H9 (cell line): ENCODE measurements at regions not wholly inside any gene's neighbourhood (a gene's known extent, or its start where the extent isn't known, plus 50 kb on each side); places are given as distances from the start of the nearest gene placed in this dataset.

Experiments used
- DNase-seq: peaks from one replicate; pipeline ENCODE4 v3.0.0-alpha.2; 2017
- H2AFZ ChIP-seq: one replicate; pipeline ENCODE4 v1.6.1; 2013; ENCODE audit warnings: mild to moderate bottlenecking, low read length, control low read depth, moderate library complexity
- H2AK5ac ChIP-seq: 2 replicates; pipeline ENCODE4 v1.6.1; 2013; ENCODE audit warnings: low read length, control low read depth, mixed read lengths; ENCODE audit not compliant: insufficient read length
- H2BK120ac ChIP-seq: one replicate; pipeline ENCODE4 v1.6.1; 2013; ENCODE audit warnings: low read depth, mild to moderate bottlenecking, low read length, control low read depth, inconsistent platforms; ENCODE audit not compliant: poor library complexity, severe bottlenecking
- H2BK12ac ChIP-seq: 2 replicates; pipeline ENCODE4 v1.6.1; 2013; ENCODE audit warnings: low read length, control low read depth, mixed read lengths, low read depth; ENCODE audit not compliant: insufficient read length
- H2BK15ac ChIP-seq: 2 replicates; pipeline ENCODE4 v1.6.1; 2013; ENCODE audit warnings: low read depth, low read length, control low read depth
- H2BK20ac ChIP-seq: one replicate; pipeline ENCODE4 v1.6.1; 2013; ENCODE audit warnings: low read depth, mild to moderate bottlenecking, low read length, control low read depth, inconsistent platforms; ENCODE audit not compliant: poor library complexity, severe bottlenecking
- H2BK5ac ChIP-seq: 2 replicates; pipeline ENCODE4 v1.6.1; 2013; ENCODE audit warnings: low read length, control low read depth, mixed read lengths; ENCODE audit not compliant: insufficient read length
- H3K14ac ChIP-seq: 2 replicates; pipeline ENCODE4 v1.6.1; 2013; ENCODE audit warnings: low read length, control low read depth; ENCODE audit not compliant: insufficient read depth
- H3K18ac ChIP-seq: 2 replicates; pipeline ENCODE4 v1.6.1; 2013; ENCODE audit warnings: low read depth, mild to moderate bottlenecking, mixed read lengths, low read length, control low read depth; ENCODE audit not compliant: insufficient read length
- H3K23ac ChIP-seq: 2 replicates; pipeline ENCODE4 v1.6.1; 2013; ENCODE audit warnings: low read length, control low read depth, mixed read lengths, low read depth; ENCODE audit not compliant: insufficient read length
- H3K23me2 ChIP-seq: 2 replicates; pipeline ENCODE4 v1.6.1; 2013; ENCODE audit warnings: low read depth, mild to moderate bottlenecking, mixed read lengths, low read length, control low read depth; ENCODE audit not compliant: insufficient read length, poor library complexity, severe bottlenecking
- H3K27ac ChIP-seq: 2 replicates; pipeline ENCODE4 v1.5.1; 2013; ENCODE audit warnings: low read length, control low read depth, mixed read lengths, low read depth; ENCODE audit not compliant: insufficient read length
- H3K27me3 ChIP-seq: 2 replicates; pipeline ENCODE4 v1.6.1; 2013; ENCODE audit warnings: low read length, control low read depth, inconsistent platforms; ENCODE audit not compliant: insufficient read depth
- H3K4ac ChIP-seq: 2 replicates; pipeline ENCODE4 v1.6.1; 2013; ENCODE audit warnings: low read depth, mild to moderate bottlenecking, control low read depth, inconsistent platforms, low read length, moderate library complexity
- H3K4me1 ChIP-seq: 2 replicates; pipeline ENCODE4 v1.6.1; 2013; ENCODE audit warnings: low read length, control low read depth, inconsistent platforms; ENCODE audit not compliant: insufficient read depth
- H3K4me2 ChIP-seq: 2 replicates; pipeline ENCODE4 v1.6.1; 2013; ENCODE audit warnings: low read length, control low read depth, mixed read lengths; ENCODE audit not compliant: insufficient read length, insufficient read depth
- H3K56ac ChIP-seq: 2 replicates; pipeline ENCODE4 v1.6.1; 2013; ENCODE audit warnings: low read depth, mild to moderate bottlenecking, mixed read lengths, low read length, control low read depth; ENCODE audit not compliant: insufficient read length
- H3K79me1 ChIP-seq: 2 replicates; pipeline ENCODE4 v1.6.1; 2013; ENCODE audit warnings: low read depth, mild to moderate bottlenecking, moderate library complexity, low read length, control low read depth, inconsistent platforms; ENCODE audit not compliant: insufficient read depth, poor library complexity, severe bottlenecking
- H3K79me2 ChIP-seq: 2 replicates; pipeline ENCODE4 v1.6.1; 2013; ENCODE audit warnings: low read length, control low read depth, inconsistent platforms; ENCODE audit not compliant: insufficient read depth
- H3K9ac ChIP-seq: 2 replicates; pipeline ENCODE4 v1.6.1; 2013; ENCODE audit warnings: low read length, control low read depth, mixed read lengths; ENCODE audit not compliant: insufficient read length; ENCODE audit errors: extremely low read depth
- H3K9me3 ChIP-seq: one replicate; pipeline ENCODE4 v1.6.1; 2013; ENCODE audit warnings: low read depth, low read length, inconsistent platforms; ENCODE audit not compliant: control insufficient read depth
- H3T11ph ChIP-seq: one replicate; pipeline ENCODE4 v1.6.1; 2013; ENCODE audit warnings: mild to moderate bottlenecking, low read length, control low read depth, inconsistent platforms
- H4K20me1 ChIP-seq: one replicate; pipeline ENCODE4 v1.6.1; 2013; ENCODE audit not compliant: control insufficient read depth, insufficient read length, insufficient read depth
- H4K5ac ChIP-seq: 2 replicates; pipeline ENCODE4 v1.6.1; 2013; ENCODE audit warnings: low read depth, mild to moderate bottlenecking, mixed read lengths, low read length, control low read depth; ENCODE audit not compliant: insufficient read length
- H4K8ac ChIP-seq: replicated peaks from 2 replicates; pipeline ENCODE4 v1.6.1; 2013; ENCODE audit warnings: low read length, control low read depth, mixed read lengths, low read depth; ENCODE audit not compliant: insufficient read length
- H4K91ac ChIP-seq: 2 replicates; pipeline ENCODE4 v1.6.1; 2013; ENCODE audit warnings: low read depth, mild to moderate bottlenecking, moderate library complexity, mixed read lengths, low read length, control low read depth; ENCODE audit not compliant: insufficient read length
- H3K27ac Mint-ChIP-seq, 3 experiments: 2 replicates in 2 of 3; 3 replicates in 1 of 3; pipeline ENCODE4 v1.8.0; 2020 to 2021; ENCODE audit warnings: mixed read lengths in 3 of 3, mild to moderate bottlenecking in 1 of 3, moderate library complexity in 1 of 3
- H3K27me3 Mint-ChIP-seq: 2 replicates; pipeline ENCODE4 v1.8.0; 2021; ENCODE audit warnings: low read depth, mild to moderate bottlenecking, moderate library complexity, mixed read lengths
- H3K36me3 Mint-ChIP-seq, 3 experiments: 2 replicates in 2 of 3; 3 replicates in 1 of 3; pipeline ENCODE4 v1.8.0; 2020 to 2021; ENCODE audit warnings: low read depth in 3 of 3, mixed read lengths in 3 of 3; ENCODE audit not compliant: insufficient read depth in 1 of 3
- H3K4me1 Mint-ChIP-seq, 2 experiments: 2 replicates each; pipeline ENCODE4 v1.8.0; 2020; ENCODE audit warnings: mixed read lengths in 2 of 2
- H3K4me3 Mint-ChIP-seq, 2 experiments: 2 replicates in 1 of 2; 3 replicates in 1 of 2; pipeline ENCODE4 v1.8.0; 2020 to 2021; ENCODE audit warnings: mild to moderate bottlenecking in 2 of 2, mixed read lengths in 2 of 2, moderate library complexity in 1 of 2
- H3K9me3 Mint-ChIP-seq, 2 experiments: 2 replicates in 1 of 2; 3 replicates in 1 of 2; pipeline ENCODE4 v1.8.0; 2020; ENCODE audit warnings: mild to moderate bottlenecking in 2 of 2, mixed read lengths in 2 of 2, moderate library complexity in 1 of 2
- WGBS: extraction: QIAGEN DNeasy Blood & Tissue Kit; methylation state at CpG from one replicate; pipeline ENCODE4 v1.1.7; 2013; ENCODE audit warnings: missing lambda C conversion rate, low lambda C conversion rate, mixed read lengths; ENCODE audit not compliant: insufficient read length; ENCODE audit errors: extremely low coverage; 5-methylcytosine and 5-hydroxymethylcytosine counted together
- TF ChIP-seq, protein P1 (sequence below): fragments of 200-600 bp; sonication (generic); conservative IDR thresholded peaks from 3 replicates; pipeline ENCODE4 v1.8.0; 2021; ENCODE audit warnings: antibody characterized with exemption, mild to moderate bottlenecking

DNA sequence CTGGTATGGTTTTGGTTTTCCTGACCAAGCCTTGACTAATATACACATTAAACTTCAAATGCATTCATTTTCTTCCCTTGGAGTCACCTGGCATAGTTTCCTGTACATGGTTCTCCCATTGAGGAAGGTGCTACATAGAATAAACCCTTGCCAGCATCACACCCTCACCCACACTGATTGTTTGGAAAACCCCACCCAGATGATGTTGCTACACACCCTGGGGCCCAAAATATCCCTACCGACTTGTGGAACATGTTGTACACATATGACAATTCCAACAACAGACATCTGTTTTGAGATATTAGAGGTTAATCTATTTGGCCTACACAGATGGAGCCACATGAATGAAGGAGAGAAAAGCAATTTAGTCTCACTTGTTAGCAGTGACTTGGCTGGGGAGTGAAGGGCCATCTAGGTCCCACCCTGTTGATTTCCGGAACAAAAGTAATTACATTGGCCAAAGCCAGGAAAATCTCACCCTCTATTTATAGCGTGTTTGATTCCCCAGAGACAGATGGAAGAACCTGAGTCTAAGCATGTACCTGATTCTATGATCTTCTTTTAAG is 606.0 kb upstream of the BTBD3 start:
- no peak overlapping the region for H2BK12ac ChIP-seq
- TF ChIP-seq, protein P1, sequence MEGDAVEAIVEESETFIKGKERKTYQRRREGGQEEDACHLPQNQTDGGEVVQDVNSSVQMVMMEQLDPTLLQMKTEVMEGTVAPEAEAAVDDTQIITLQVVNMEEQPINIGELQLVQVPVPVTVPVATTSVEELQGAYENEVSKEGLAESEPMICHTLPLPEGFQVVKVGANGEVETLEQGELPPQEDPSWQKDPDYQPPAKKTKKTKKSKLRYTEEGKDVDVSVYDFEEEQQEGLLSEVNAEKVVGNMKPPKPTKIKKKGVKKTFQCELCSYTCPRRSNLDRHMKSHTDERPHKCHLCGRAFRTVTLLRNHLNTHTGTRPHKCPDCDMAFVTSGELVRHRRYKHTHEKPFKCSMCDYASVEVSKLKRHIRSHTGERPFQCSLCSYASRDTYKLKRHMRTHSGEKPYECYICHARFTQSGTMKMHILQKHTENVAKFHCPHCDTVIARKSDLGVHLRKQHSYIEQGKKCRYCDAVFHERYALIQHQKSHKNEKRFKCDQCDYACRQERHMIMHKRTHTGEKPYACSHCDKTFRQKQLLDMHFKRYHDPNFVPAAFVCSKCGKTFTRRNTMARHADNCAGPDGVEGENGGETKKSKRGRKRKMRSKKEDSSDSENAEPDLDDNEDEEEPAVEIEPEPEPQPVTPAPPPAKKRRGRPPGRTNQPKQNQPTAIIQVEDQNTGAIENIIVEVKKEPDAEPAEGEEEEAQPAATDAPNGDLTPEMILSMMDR: no peak
- H3K56ac ChIP-seq: no peak overlapping the region
- H2BK120ac ChIP-seq: no peak overlapping the region
- Mint-ChIP-seq H3K9me3 (peaks cover 0 to 5% of the 10 kb centered on the region in 2 experiments; a peak in 3 of 5 replicates), H3K4me1 (no peaks in the 10 kb centered on the region), H3K27me3 (no peaks in the 10 kb centered on the region), H3K4me3 (no peak overlapping the region), H3K36me3 (peaks cover 0 to 8% (median 1%) of the 10 kb centered on the region in 3 experiments; a peak in 1 of 7 replicates), H3K27ac (no peak overlapping the region)
- H3T11ph ChIP-seq: no peak overlapping the region
- no peak overlapping the region for H2BK15ac ChIP-seq
- no peaks in the 10 kb centered on the region for H3K9me3 ChIP-seq
- no peak overlapping the region for H4K8ac ChIP-seq
- no peak overlapping the region for H3K9ac ChIP-seq
- H4K5ac ChIP-seq: no peak overlapping the region
- no peak overlapping the region for H2AFZ ChIP-seq
- no peak overlapping the region for H2AK5ac ChIP-seq
- no peaks in the 10 kb centered on the region for H3K23me2 ChIP-seq
- no peak overlapping the region for H3K27ac ChIP-seq
- no peaks in the 10 kb centered on the region for H3K27me3 ChIP-seq
- no peak overlapping the region for H3K23ac ChIP-seq
- H3K79me2 ChIP-seq: no peaks in the 10 kb centered on the region
- no peak overlapping the region for H3K18ac ChIP-seq
- H2BK20ac ChIP-seq: no peak overlapping the region
- no peak for DNase-seq
- H3K4me1 ChIP-seq: no peaks in the 10 kb centered on the region
- no peak overlapping the region for H3K4me2 ChIP-seq
- H3K4ac ChIP-seq: no peak overlapping the region
- H3K14ac ChIP-seq: no peak overlapping the region
- no peak overlapping the region for H4K91ac ChIP-seq
- no peaks in the 10 kb centered on the region for H3K79me1 ChIP-seq
- no peak overlapping the region for H2BK5ac ChIP-seq
- no CpG with 5 or more reads among the region's 3 CpGs for WGBS
- H4K20me1 ChIP-seq: no peaks in the 10 kb centered on the region
